ENCODE measurements at regions not wholly inside any gene's neighbourhood (a gene's known extent, or its start where the extent isn't known, plus 50 kb on each side); places are given as distances from the start of the nearest gene placed in this dataset.

DNA sequence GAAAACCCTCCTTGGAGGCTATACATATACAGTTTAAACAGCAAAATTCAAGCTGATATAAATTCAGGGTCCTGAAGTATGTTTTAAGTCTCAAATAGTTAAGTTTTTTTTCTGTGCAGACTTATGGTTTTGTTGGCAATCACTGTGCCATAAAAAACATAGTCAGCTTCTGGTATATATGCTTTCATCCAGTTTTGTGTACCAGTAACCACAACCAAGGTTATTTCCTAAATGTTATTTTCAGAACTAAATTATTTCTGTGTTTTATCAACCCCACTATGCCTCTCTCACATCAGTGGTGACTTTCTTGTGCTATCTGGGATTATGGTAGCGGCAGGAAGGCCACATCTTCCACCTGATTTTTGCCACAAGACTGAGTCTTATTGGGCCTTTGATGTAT is 107.7 kb upstream of the SMARCA2 start (continued):
- TF ChIP-seq, protein P1, sequence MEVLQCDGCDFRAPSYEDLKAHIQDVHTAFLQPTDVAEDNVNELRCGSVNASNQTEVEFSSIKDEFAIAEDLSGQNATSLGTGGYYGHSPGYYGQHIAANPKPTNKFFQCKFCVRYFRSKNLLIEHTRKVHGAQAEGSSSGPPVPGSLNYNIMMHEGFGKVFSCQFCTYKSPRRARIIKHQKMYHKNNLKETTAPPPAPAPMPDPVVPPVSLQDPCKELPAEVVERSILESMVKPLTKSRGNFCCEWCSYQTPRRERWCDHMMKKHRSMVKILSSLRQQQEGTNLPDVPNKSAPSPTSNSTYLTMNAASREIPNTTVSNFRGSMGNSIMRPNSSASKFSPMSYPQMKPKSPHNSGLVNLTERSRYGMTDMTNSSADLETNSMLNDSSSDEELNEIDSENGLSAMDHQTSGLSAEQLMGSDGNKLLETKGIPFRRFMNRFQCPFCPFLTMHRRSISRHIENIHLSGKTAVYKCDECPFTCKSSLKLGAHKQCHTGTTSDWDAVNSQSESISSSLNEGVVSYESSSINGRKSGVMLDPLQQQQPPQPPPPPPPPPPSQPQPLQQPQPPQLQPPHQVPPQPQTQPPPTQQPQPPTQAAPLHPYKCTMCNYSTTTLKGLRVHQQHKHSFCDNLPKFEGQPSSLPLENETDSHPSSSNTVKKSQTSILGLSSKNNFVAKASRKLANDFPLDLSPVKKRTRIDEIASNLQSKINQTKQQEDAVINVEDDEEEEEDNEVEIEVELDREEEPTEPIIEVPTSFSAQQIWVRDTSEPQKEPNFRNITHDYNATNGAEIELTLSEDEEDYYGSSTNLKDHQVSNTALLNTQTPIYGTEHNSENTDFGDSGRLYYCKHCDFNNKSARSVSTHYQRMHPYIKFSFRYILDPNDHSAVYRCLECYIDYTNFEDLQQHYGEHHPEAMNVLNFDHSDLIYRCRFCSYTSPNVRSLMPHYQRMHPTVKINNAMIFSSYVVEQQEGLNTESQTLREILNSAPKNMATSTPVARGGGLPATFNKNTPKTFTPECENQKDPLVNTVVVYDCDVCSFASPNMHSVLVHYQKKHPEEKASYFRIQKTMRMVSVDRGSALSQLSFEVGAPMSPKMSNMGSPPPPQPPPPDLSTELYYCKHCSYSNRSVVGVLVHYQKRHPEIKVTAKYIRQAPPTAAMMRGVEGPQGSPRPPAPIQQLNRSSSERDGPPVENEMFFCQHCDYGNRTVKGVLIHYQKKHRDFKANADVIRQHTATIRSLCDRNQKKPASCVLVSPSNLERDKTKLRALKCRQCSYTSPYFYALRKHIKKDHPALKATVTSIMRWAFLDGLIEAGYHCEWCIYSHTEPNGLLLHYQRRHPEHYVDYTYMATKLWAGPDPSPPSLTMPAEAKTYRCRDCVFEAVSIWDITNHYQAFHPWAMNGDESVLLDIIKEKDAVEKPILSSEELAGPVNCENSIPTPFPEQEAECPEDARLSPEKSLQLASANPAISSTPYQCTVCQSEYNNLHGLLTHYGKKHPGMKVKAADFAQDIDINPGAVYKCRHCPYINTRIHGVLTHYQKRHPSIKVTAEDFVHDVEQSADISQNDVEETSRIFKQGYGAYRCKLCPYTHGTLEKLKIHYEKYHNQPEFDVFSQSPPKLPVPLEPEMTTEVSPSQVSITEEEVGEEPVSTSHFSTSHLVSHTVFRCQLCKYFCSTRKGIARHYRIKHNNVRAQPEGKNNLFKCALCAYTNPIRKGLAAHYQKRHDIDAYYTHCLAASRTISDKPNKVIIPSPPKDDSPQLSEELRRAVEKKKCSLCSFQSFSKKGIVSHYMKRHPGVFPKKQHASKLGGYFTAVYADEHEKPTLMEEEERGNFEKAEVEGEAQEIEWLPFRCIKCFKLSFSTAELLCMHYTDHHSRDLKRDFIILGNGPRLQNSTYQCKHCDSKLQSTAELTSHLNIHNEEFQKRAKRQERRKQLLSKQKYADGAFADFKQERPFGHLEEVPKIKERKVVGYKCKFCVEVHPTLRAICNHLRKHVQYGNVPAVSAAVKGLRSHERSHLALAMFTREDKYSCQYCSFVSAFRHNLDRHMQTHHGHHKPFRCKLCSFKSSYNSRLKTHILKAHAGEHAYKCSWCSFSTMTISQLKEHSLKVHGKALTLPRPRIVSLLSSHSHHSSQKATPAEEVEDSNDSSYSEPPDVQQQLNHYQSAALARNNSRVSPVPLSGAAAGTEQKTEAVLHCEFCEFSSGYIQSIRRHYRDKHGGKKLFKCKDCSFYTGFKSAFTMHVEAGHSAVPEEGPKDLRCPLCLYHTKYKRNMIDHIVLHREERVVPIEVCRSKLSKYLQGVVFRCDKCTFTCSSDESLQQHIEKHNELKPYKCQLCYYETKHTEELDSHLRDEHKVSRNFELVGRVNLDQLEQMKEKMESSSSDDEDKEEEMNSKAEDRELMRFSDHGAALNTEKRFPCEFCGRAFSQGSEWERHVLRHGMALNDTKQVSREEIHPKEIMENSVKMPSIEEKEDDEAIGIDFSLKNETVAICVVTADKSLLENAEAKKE (CRISPR knock-in tag; IDR thresholded peaks at IDR 0.05) = no peak
- no peak for TF ChIP-seq CREB1 (CRISPR knock-in tag; IDR thresholded peaks at IDR 0.05; ENCODE audit: low read depth)
- TF ChIP-seq NANOG (IDR thresholded peaks at IDR 0.05; ENCODE audit: borderline replicate concordance) = no peak

GRCh38 chr9:1909322-1909721 is 105.8 kb upstream of the SMARCA2 start:
- Histone ChIP-seq H3K4me1 (ENCODE audit: insufficient read depth) (peaks cover 11% of the 10 kb centered on the region; the same call in 1 of the 2 replicates), H2AFZ (no peak overlapping the region), H3K4me2 (no peak overlapping the region), H3K27me3 (ENCODE audit: insufficient read depth) (no peaks in the 10 kb centered on the region), H3K4me3 (no peak overlapping the region), H4K20me1 (replicated peaks; ENCODE audit: insufficient read depth) (no peaks in the 10 kb centered on the region), H3K9me2 (ENCODE audit: insufficient read depth) (peaks cover 7% of the 10 kb centered on the region), H3K79me2 (replicated peaks; ENCODE audit: insufficient read depth) (no peaks in the 10 kb centered on the region), H3K27ac (ENCODE audit: low read depth) (no peak overlapping the region), H3K36me3 (ENCODE audit: insufficient read depth) (no peaks in the 10 kb centered on the region), H3F3A (replicated peaks; ENCODE audit: low read depth) (no peaks in the 10 kb centered on the region)
- Mint-ChIP-seq H3K4me3 (no peak overlapping the region), H3K27ac (no peak overlapping the region), H3K9me3 (peaks cover 10% of the 10 kb centered on the region), H3K36me3 (ENCODE audit: low read depth) (peaks cover 6% of the 10 kb centered on the region; the same call in 2 of the 3 replicates), H3K4me1 (peaks cover 10% of the 10 kb centered on the region; the same call in 2 of the 3 replicates), H3K27me3 (ENCODE audit: insufficient read depth, low read depth, poor library complexity) (peaks cover 3% of the 10 kb centered on the region)
- ATAC-seq (no peak), DNase-seq (ENCODE audit: low spot score) (no peak)
- TF ChIP-seq CREB1 (CRISPR knock-in tag; IDR thresholded peaks at IDR 0.05; ENCODE audit: low read depth) (no peak), REST (IDR thresholded peaks at IDR 0.05; ENCODE audit: unreplicated experiment) (no peak), POLR2AphosphoS5 (IDR thresholded peaks at IDR 0.05; ENCODE audit: low read depth) (no peak), STAT1 (IDR thresholded peaks at IDR 0.05; ENCODE audit: unreplicated experiment) (no peak)
- TF ChIP-seq, protein P1 (CRISPR knock-in tag; IDR thresholded peaks at IDR 0.05) = no peak

Measured in GM23338 (cell line).